PC-9 (cell line): ENCODE measurements at regions not wholly inside any gene's neighbourhood (a gene's known extent, or its start where the extent isn't known, plus 50 kb on each side); places are given as distances from the start of the nearest gene placed in this dataset.
A peak's percentile ranks its signal among the peaks of the same experiment; 100 is the strongest.
"Not testable (repeated sequence)": the region's sequence is repeated elsewhere in the genome, so short reads cannot be mapped to it uniquely, and the experiment has no call there.

Experiments used
- BruUV-seq: library from RNA; stranded (reverse); fragments of 400-500 nt; replicated peaks from 2 replicates; lab custom pipeline; 2021; lab: Mats Ljungman, UMichigan
- CTCF ChIA-PET: fragments of 300-600 bp; sonication (Branson Sonifier 250); formaldehyde crosslinking; loops from one replicate; lab custom pipeline; 2022; ENCODE audit warnings: antibody characterized with exemption; lab: Charles Lee
- POLR2A ChIA-PET: fragments of 300-600 bp; sonication (Branson Sonifier 250); formaldehyde crosslinking; loops from one replicate; lab custom pipeline; 2022; ENCODE audit warnings: antibody characterized with exemption; ENCODE audit not compliant: unreplicated experiment; lab: Charles Lee
- DNase-seq, 2 experiments: peaks; one replicate each; pipeline versions ENCODE4 v3.0.0 to v3.0.0-alpha.2; 2015 to 2022; ENCODE audit warnings: mixed read lengths in 1 of 2
- H2AFZ ChIP-seq: fragments of 200-600 bp; sonication (generic); 2 replicates; pipeline ENCODE4 v1.8.1; 2017; ENCODE audit warnings: antibody characterized with exemption
- H3F3A ChIP-seq: fragments of 200-600 bp; sonication (generic); 2 replicates; pipeline ENCODE4 v1.8.1; 2017; ENCODE audit warnings: antibody characterized with exemption, mild to moderate bottlenecking, low read depth; ENCODE audit not compliant: insufficient read depth
- H3K27ac ChIP-seq: fragments of 200-600 bp; sonication (generic); 2 replicates; pipeline ENCODE4 v1.6.1; 2016; ENCODE audit warnings: mixed run types
- H3K27me3 ChIP-seq: fragments of 200-600 bp; sonication (generic); 2 replicates; pipeline ENCODE4 v1.6.1; 2016; ENCODE audit warnings: low read depth, mixed run types; ENCODE audit not compliant: insufficient read depth
- H3K36me3 ChIP-seq: fragments of 200-600 bp; sonication (generic); 2 replicates; pipeline ENCODE4 v1.6.1; 2016; ENCODE audit warnings: low read depth, mixed run types
- H3K4me1 ChIP-seq: fragments of 200-600 bp; sonication (generic); replicated peaks from 2 replicates; pipeline ENCODE4 v1.6.1; 2016; ENCODE audit warnings: mixed run types; ENCODE audit not compliant: insufficient read depth
- H3K4me2 ChIP-seq: fragments of 200-600 bp; sonication (generic); 2 replicates; pipeline ENCODE4 v1.6.1; 2017; ENCODE audit warnings: mixed run types
- H3K4me3 ChIP-seq: fragments of 200-600 bp; sonication (generic); 2 replicates; pipeline ENCODE4 v1.6.1; 2016; ENCODE audit warnings: mixed run types
- H3K79me2 ChIP-seq: fragments of 200-600 bp; sonication (generic); 2 replicates; pipeline ENCODE4 v1.6.1; 2017; ENCODE audit warnings: low read depth, mixed run types
- H3K9me2 ChIP-seq: fragments of 200-600 bp; sonication (generic); 2 replicates; pipeline ENCODE4 v1.8.1; 2017; ENCODE audit warnings: mild to moderate bottlenecking; ENCODE audit not compliant: insufficient read depth
- H3K9me3 ChIP-seq: fragments of 200-600 bp; sonication (generic); 2 replicates; pipeline ENCODE4 v1.8.1; 2016; ENCODE audit warnings: low read depth; ENCODE audit not compliant: insufficient read depth
- H4K20me1 ChIP-seq: fragments of 200-600 bp; sonication (generic); 2 replicates; pipeline ENCODE4 v1.8.1; 2017; ENCODE audit not compliant: insufficient read depth
- CTCF ChIP-seq: fragments of 200-600 bp; sonication (generic); conservative IDR thresholded peaks from 2 replicates; pipeline ENCODE4 v1.6.1; 2017; ENCODE audit warnings: mixed run types, antibody characterized with exemption, mild to moderate bottlenecking, moderate library complexity
- EZH2 ChIP-seq: fragments of 200-600 bp; sonication (generic); IDR thresholded peaks from 2 replicates; pipeline ENCODE4 v1.8.0; 2017; ENCODE audit warnings: antibody characterized with exemption, low read depth
- intact Hi-C: fragments of 100-400 bp; cut with micrococcal nuclease; formaldehyde crosslinking; loops from one replicate; pipeline ENCODE4 v1.10.0; 2022; ENCODE audit not compliant: unreplicated experiment

- Histone ChIP-seq H3K9me2 (no peaks in the 10 kb centered on the region), H3K27me3 (no peaks in the 10 kb centered on the region), H3K4me3 (no peak overlapping the region), H3K4me2 (peak overlapping the region; percentile 53; the same call in 1 of the 2 replicates), H3K27ac (no peak overlapping the region), H3K79me2 (no peaks in the 10 kb centered on the region), H3K36me3 (no peaks in the 10 kb centered on the region), H3F3A (peaks cover 17% of the 10 kb centered on the region; the same call in 1 of the 2 replicates), H4K20me1 (no peaks in the 10 kb centered on the region), H3K4me1 (peaks cover 48% of the 10 kb centered on the region), H3K9me3 (no peaks in the 10 kb centered on the region), H2AFZ (no peak overlapping the region)
- no peak for DNase-seq
- intact Hi-C loops = loop anchor here (2.0 kb wide), 1 partner anchor 27 kb away; no protein-coding TSS in a partner anchor
- TF ChIP-seq CTCF (no peak), EZH2 (no peak)
- ChIA-PET POLR2A (no interaction called here), CTCF (no interaction called here)
- BruUV-seq = no TSS peak
Measured at GRCh38 chr2:20115374-20115773, 63.9 kb upstream of the LAPTM4A start.

GRCh38 chr2:20113986-20114938 lies 62.8 kb upstream of the LAPTM4A start:
- BruUV-seq = no TSS peak
- H3K4me1 ChIP-seq = peaks cover 59% of the 10 kb centered on the region
- ChIA-PET CTCF (no interaction called here), POLR2A (interaction anchor here (1.0 kb wide), 1 partner anchor 111 kb away, joined by 3 read pairs; the partner anchor contains the start of gene SDC1)
- no peak overlapping the region for H2AFZ ChIP-seq
- no peak overlapping the region for H3K4me3 ChIP-seq
- TF ChIP-seq CTCF (no peak), EZH2 (no peak)
- no peaks in the 10 kb centered on the region for H3K9me2 ChIP-seq
- intact Hi-C loops = loop anchor here (2.0 kb wide), 1 partner anchor 29 kb away; no protein-coding TSS in a partner anchor
- peaks cover 28% of the 10 kb centered on the region for H3F3A ChIP-seq
- DNase-seq = peak; percentile 71 to 78
- H3K4me2 ChIP-seq = peak overlapping the region; percentile 53
- no peaks in the 10 kb centered on the region for H3K9me3 ChIP-seq
- no peaks in the 10 kb centered on the region for H3K79me2 ChIP-seq
- peak overlapping the region; percentile 78 for H3K27ac ChIP-seq
- no peaks in the 10 kb centered on the region for H3K27me3 ChIP-seq
- no peaks in the 10 kb centered on the region for H4K20me1 ChIP-seq
- H3K36me3 ChIP-seq = no peaks in the 10 kb centered on the region

- Histone ChIP-seq H3K9me3 (no peaks in the 10 kb centered on the region), H3K27me3 (no peaks in the 10 kb centered on the region), H3K9me2 (no peaks in the 10 kb centered on the region), H4K20me1 (no peaks in the 10 kb centered on the region), H3K36me3 (no peaks in the 10 kb centered on the region), H3K4me3 (no peak overlapping the region), H3K4me1 (peaks cover 70% of the 10 kb centered on the region), H3K27ac (peak overlapping the region; percentile 78), H3F3A (peaks cover 34% of the 10 kb centered on the region), H3K4me2 (peak overlapping the region; percentile 53), H3K79me2 (no peaks in the 10 kb centered on the region), H2AFZ (no peak overlapping the region)
- ChIA-PET POLR2A (interaction anchor here (1.0 kb wide), 1 partner anchor 112 kb away, joined by 3 read pairs; the partner anchor contains the start of gene SDC1), CTCF (no interaction called here)
- TF ChIP-seq CTCF = no peak
- TF ChIP-seq EZH2 = no peak
- intact Hi-C loops = no loop called here
- BruUV-seq = no TSS peak
- no peak for DNase-seq
Measured at GRCh38 chr2:20113004-20113796, 61.8 kb upstream of the LAPTM4A start.

- H3K4me3 ChIP-seq, DNase-seq, H3K9me3 ChIP-seq, H4K20me1 ChIP-seq, H3K4me2 ChIP-seq, H3K79me2 ChIP-seq, H3K27me3 ChIP-seq, H3K36me3 ChIP-seq, CTCF ChIA-PET, H3K9me2 ChIP-seq, H2AFZ ChIP-seq, POLR2A ChIA-PET, H3K27ac ChIP-seq, BruUV-seq, intact Hi-C loops: not testable (repeated sequence)
- H3K4me1 ChIP-seq = peaks cover 78% of the 10 kb centered on the region
- H3F3A ChIP-seq = peaks cover 34% of the 10 kb centered on the region
Measured at GRCh38 chr2:20112361-20112760, 60.9 kb upstream of the LAPTM4A start.
